Stimulated activated CD4-positive, alpha-beta T cell treated with anti-CD3 and anti-CD28 coated beads, Interleukin-1b, Interleukin-23, amount 100 ng/mL, for 48 hours (primary cell): ENCODE measurements at regions not wholly inside any gene's neighbourhood (a gene's known extent, or its start where the extent isn't known, plus 50 kb on each side); places are given as distances from the start of the nearest gene placed in this dataset.
A peak's percentile ranks its signal among the peaks of the same experiment; 100 is the strongest.
"Not testable (repeated sequence)": the region's sequence is repeated elsewhere in the genome, so short reads cannot be mapped to it uniquely, and the experiment has no call there.

ENCODE experiments used
- DNase-seq: peaks from one replicate; pipeline ENCODE4 v3.0.0-alpha.2; 2020

- DNase-seq: no peak
These were observed 362.2 kb downstream of the SMARCA1 start for GRCh38 chrX:129161108-129161507.

DNA sequence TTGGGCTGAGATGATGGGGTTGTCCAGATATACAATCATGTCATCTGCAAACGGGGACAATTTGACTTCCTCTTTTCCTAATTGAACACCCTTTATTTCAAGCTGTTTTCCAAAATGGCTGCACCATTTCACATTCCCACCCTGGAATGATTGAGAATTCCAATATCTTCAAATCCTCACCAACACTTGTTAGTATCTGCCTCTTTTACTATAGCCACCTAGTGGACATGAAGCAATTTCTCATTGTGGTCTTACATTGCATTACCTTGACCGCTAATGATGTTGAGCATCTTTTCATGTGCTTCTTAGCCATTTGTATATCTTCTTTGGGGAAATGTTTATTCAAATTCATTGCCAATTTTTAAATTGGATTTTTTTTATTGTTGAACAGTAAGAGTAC lies 364.8 kb downstream of the SMARCA1 start:
- DNase-seq: no peak

DNA sequence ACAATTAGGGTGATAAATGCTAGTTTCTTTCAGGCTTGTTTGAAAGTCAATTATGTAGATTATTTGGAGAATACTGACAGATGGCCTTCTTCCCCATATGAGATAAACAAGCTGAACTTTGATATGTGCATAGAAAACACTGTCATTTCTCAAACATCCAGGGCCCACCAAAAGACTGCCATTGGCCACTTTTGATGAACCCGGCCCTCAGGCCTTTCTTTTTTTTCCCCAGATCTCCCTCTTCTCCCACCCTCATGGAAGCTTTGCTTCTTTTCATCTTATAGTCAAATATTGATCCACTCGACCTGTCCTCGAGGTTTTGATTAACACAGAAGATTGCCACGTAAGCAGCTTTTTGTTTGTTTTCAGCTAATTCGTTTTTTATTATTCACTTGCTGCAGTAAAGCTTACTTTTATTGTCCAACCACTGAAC lies 377.4 kb downstream of the SMARCA1 start:
- no peak for DNase-seq

GRCh38 chrX:129145385-129145784 lies 377.9 kb downstream of the SMARCA1 start:
- no peak for DNase-seq

- DNase-seq: no peak
These were observed 378.9 kb downstream of the SMARCA1 start for GRCh38 chrX:129144172-129145038.

- no peak for DNase-seq
These were observed 383.3 kb downstream of the SMARCA1 start for GRCh38 chrX:129139837-129140598.

- DNase-seq: no peak
These were observed 398.0 kb downstream of the SMARCA1 start for GRCh38 chrX:129125122-129125914.

DNA sequence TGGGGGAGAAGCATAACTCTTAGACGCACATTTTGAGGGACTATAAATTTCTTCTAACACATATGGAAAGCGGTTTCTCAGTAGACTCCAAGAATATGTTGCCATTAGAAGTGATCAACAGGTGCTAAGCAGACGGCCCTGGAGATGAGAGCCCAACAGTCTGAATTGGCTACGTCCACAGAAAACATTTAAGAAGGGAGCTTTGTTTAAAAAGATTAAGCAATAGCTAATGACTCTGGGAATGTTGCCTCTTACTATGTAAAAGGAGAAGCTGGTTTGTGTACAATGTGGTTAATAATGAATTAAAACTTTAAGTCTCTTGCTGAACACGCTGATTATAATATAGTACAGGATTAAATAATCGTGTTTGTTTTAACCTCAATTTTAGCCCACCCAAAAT lies 399.5 kb downstream of the SMARCA1 start:
- no peak for DNase-seq

DNA sequence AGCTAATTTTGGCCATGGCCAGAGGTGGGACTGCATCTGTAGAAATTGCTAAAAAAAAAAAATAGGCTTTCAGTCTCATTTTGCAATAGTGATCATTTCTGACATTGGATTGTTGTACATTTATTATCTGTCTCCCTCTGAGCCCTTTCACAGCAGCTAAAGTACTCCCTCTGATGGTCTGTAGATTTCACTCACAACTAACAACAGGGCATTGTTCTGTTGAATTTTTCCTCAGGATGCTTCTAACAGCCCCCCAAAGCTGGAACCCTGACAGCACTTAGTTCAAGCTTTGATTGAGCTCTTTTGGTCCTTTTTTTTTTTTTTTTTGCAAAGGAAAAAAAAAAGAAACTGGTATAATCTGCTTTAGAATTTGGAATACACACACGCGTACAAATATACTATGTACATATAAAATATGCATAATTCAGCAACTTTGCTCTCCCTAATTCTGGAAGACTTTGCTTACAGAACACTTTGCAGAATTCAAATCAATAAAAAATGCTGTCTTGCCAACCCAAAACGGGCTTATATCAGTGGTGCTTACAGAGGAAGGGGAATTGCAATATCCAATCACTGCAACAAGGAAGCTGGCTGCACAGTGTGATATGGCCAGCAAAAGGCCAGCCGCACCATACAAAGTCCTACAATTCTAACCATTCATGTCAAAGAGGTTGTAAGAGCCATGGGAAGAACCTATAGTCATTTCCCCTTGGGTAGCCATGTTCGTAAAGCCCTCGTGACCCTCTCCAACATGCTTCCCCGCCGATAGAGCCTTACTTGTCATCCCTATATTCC lies 406.4 kb downstream of the SMARCA1 start:
- DNase-seq: no peak

DNA sequence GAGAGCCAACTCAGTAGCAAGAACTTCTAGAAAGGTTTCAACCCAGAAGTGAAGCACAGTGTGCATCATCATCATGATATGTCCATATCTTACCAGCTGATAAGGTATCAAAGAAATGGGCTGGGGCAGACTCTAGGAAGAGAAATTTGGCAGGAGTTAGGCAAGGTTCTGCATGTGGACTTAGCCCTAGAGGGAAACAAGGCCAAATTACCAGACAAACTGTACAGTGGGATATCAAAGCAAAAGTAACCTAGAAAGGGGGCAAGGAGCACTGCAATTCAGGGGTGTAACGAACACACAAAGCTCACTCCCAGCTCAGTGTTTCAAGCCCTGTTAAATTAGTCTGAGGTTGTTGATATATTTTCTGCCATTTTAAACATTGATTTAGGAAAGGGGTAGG lies 407.4 kb downstream of the SMARCA1 start:
- no peak for DNase-seq

- DNase-seq: peak; percentile 3
These were observed 408.2 kb downstream of the SMARCA1 start for GRCh38 chrX:129115104-129115503.

- no peak for DNase-seq
These were observed 412.1 kb downstream of the SMARCA1 start for GRCh38 chrX:129111081-129111798.

GRCh38 chrX:129108936-129109335 lies 414.4 kb downstream of the SMARCA1 start:
- no peak for DNase-seq

DNA sequence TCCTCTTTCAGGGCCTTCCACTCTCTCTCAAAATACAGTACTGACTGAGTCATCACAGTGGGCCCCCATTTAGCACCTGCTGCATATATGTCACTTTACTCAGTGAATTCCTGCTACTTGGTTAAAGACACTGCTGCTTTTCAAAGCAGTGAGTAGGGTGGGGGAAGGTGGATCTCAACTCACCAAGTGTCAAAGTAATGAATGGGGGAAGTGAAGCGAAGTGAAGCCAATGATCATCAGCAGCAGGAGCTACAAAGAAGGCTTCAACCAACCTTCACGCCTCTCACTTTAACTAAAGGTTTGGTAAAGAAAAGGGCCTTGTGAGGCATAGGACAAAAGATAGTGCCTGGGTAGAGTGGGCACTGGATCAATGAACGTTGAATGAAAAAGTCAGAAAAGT lies 424.1 kb downstream of the SMARCA1 start:
- no peak for DNase-seq

DNA sequence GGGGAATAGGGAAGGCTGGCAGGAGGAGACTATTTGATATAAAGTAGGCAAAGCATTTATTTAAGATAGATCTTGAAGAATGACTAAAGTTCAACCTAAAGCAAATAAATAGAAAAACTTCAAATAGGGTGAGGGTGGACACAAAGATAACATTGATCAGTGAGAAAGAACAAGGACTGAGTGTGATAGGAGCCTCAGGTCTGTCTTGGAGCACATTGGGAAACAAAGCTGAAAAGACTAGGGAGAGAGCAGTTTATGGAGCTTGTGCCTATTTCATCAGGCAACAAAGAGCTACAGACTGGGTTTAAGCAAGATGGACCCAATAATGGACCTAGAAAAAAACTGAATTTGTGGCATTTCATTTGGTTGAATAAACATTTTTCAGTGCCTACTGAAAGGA lies 425.6 kb downstream of the SMARCA1 start:
- DNase-seq: no peak

GRCh38 chrX:129093706-129094105 lies 429.6 kb downstream of the SMARCA1 start:
- no peak for DNase-seq

- DNase-seq: no peak
These were observed 430.5 kb downstream of the SMARCA1 start for GRCh38 chrX:129092757-129093156.

GRCh38 chrX:129092242-129092641 lies 431.0 kb downstream of the SMARCA1 start:
- DNase-seq: no peak

GRCh38 chrX:129091097-129091496 lies 432.2 kb downstream of the SMARCA1 start:
- no peak for DNase-seq

GRCh38 chrX:129086802-129087201 lies 436.5 kb downstream of the SMARCA1 start:
- no peak for DNase-seq

- DNase-seq: not testable (repeated sequence)
These were observed 439.0 kb downstream of the SMARCA1 start for GRCh38 chrX:129084291-129084690.
